ENCODE measurements at regions not wholly inside any gene's neighbourhood (a gene's known extent, or its start where the extent isn't known, plus 50 kb on each side); places are given as distances from the start of the nearest gene placed in this dataset.

- TF ChIP-seq CTCF (IDR thresholded peaks at IDR 0.05) (no peak), POLR2AphosphoS5 (IDR thresholded peaks at IDR 0.05) (no peak), POLR2A (IDR thresholded peaks at IDR 0.05) (no peak)
Observed at GRCh38 chr1:79785964-79786363, 779.4 kb upstream of the ADGRL4 start.

All from sigmoid colon (tissue), 4 donors.